ENCODE measurements at regions not wholly inside any gene's neighbourhood (a gene's known extent, or its start where the extent isn't known, plus 50 kb on each side); places are given as distances from the start of the nearest gene placed in this dataset.

DNA sequence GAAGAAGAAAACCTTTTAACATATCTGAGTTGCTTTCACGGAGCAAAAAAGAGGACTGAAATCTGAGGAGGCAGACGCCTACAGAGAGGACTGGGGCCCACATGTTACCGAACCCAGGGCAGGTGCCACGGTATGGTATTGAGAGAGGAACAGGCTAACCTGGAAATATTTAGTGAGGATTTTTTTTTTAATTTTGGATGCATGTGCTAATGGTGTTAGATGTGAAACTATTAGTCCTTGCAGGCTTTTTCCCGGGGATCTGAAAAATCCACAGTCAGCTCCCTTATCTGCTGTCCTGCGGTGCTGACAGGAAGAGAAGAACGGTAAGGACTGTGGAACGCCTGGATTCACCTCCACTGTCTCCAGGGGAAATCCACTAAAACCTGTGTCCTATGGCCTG, 819.7 kb downstream of the TMEM121 start:
- Histone ChIP-seq H3K27me3 (ENCODE audit: insufficient read depth, poor library complexity, severe bottlenecking) (peaks cover 6% of the 10 kb centered on the region), H3K27ac (replicated peaks) (no peak overlapping the region), H3K4me3 (replicated peaks; ENCODE audit: insufficient read depth, low read length) (no peak overlapping the region)
- no peak for DNase-seq (ENCODE audit: low read depth in 1 of 2, low spot score in 1 of 2)
- TF ChIP-seq, protein P1, sequence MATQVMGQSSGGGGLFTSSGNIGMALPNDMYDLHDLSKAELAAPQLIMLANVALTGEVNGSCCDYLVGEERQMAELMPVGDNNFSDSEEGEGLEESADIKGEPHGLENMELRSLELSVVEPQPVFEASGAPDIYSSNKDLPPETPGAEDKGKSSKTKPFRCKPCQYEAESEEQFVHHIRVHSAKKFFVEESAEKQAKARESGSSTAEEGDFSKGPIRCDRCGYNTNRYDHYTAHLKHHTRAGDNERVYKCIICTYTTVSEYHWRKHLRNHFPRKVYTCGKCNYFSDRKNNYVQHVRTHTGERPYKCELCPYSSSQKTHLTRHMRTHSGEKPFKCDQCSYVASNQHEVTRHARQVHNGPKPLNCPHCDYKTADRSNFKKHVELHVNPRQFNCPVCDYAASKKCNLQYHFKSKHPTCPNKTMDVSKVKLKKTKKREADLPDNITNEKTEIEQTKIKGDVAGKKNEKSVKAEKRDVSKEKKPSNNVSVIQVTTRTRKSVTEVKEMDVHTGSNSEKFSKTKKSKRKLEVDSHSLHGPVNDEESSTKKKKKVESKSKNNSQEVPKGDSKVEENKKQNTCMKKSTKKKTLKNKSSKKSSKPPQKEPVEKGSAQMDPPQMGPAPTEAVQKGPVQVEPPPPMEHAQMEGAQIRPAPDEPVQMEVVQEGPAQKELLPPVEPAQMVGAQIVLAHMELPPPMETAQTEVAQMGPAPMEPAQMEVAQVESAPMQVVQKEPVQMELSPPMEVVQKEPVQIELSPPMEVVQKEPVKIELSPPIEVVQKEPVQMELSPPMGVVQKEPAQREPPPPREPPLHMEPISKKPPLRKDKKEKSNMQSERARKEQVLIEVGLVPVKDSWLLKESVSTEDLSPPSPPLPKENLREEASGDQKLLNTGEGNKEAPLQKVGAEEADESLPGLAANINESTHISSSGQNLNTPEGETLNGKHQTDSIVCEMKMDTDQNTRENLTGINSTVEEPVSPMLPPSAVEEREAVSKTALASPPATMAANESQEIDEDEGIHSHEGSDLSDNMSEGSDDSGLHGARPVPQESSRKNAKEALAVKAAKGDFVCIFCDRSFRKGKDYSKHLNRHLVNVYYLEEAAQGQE (IDR thresholded peaks at IDR 0.05; ENCODE audit: insufficient replicate concordance, low read depth) = no peak
- TF ChIP-seq POLR2AphosphoS5 (IDR thresholded peaks at IDR 0.05; ENCODE audit: low read depth) (no peak), SPI1 (IDR thresholded peaks at IDR 0.05; ENCODE audit: borderline replicate concordance, low read depth) (no peak; the same call in 1 of the 2 replicates), GABPA (IDR thresholded peaks at IDR 0.05; ENCODE audit: low read depth) (no peak)
- TF ChIP-seq, protein P2, sequence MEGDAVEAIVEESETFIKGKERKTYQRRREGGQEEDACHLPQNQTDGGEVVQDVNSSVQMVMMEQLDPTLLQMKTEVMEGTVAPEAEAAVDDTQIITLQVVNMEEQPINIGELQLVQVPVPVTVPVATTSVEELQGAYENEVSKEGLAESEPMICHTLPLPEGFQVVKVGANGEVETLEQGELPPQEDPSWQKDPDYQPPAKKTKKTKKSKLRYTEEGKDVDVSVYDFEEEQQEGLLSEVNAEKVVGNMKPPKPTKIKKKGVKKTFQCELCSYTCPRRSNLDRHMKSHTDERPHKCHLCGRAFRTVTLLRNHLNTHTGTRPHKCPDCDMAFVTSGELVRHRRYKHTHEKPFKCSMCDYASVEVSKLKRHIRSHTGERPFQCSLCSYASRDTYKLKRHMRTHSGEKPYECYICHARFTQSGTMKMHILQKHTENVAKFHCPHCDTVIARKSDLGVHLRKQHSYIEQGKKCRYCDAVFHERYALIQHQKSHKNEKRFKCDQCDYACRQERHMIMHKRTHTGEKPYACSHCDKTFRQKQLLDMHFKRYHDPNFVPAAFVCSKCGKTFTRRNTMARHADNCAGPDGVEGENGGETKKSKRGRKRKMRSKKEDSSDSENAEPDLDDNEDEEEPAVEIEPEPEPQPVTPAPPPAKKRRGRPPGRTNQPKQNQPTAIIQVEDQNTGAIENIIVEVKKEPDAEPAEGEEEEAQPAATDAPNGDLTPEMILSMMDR (IDR thresholded peaks at IDR 0.05; ENCODE audit: insufficient read depth, low read length) = no peak

DNA sequence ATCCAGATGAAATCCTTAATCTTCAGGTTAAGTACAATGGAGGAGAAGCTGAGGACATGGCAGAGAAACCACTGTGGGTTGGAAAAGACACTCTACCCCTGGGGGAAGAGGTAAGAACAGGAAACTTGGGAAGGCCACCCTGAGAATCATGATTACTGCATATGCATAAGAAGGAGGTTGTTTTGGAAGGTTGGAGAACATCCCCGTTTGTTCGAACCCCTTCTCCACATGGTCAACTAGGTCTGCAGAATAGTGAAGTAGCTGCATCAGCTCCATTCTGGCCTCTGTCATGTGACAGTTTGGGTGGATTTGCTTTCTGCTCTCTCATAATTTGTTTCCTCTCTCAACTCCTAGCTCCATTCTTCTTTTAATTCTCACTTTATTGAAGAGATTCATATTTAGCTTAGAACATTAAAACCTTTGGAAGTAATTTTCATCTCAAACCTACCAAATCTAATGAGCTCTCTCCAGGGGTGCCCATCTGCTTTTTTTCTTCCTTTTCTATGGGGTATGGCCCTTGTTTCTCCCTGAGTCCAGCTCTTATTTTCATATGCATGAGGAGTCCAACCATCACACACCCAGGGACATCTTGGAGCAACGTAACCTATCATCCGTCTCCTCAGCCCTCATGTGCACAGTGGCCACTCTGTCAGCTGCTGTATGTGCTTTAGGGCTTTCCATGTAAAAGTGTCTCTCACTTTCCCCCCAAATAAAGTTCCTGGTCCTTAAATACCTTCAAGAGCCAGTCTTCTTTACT, 820.3 kb downstream of the TMEM121 start:
- DNase-seq (ENCODE audit: low read depth in 1 of 2, low spot score in 1 of 2) = no peak
- TF ChIP-seq, protein P1 (IDR thresholded peaks at IDR 0.05; ENCODE audit: insufficient replicate concordance, low read depth) = no peak
- TF ChIP-seq SPI1 (IDR thresholded peaks at IDR 0.05; ENCODE audit: borderline replicate concordance, low read depth) = no peak
- TF ChIP-seq POLR2AphosphoS5 (IDR thresholded peaks at IDR 0.05; ENCODE audit: low read depth) = no peak
- TF ChIP-seq, protein P2 (IDR thresholded peaks at IDR 0.05; ENCODE audit: insufficient read depth, low read length) = no peak
- no peak for TF ChIP-seq GABPA (IDR thresholded peaks at IDR 0.05; ENCODE audit: low read depth)
- Histone ChIP-seq H3K27ac (replicated peaks) (no peak overlapping the region), H3K27me3 (ENCODE audit: insufficient read depth, poor library complexity, severe bottlenecking) (peaks cover 6% of the 10 kb centered on the region), H3K4me3 (replicated peaks; ENCODE audit: insufficient read depth, low read length) (no peak overlapping the region)

DNA sequence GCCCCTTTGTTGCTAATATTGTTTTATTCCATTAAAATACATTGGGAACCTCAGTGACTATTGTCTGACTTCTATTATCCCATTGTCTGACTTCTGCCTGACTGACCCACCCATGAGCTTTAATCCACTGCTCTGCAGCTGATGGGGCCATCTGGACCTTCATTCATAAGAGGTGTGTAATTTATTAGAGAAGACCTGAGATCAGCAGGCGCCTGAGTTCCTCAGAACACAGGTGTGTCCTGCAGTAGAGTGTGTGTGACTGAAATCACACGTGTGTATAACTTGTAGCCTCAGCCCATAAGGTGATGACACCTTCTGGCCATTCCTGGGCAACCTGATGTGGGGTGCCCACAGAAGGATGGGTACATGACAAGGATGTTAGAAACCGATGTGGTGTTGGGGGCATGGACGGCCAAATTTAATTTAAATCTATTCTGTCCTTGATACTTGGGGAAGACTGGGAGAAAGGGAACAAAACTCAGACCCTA, 821.0 kb downstream of the TMEM121 start:
- Histone ChIP-seq H3K4me3 (replicated peaks; ENCODE audit: insufficient read depth, low read length) (no peak overlapping the region), H3K27me3 (ENCODE audit: insufficient read depth, poor library complexity, severe bottlenecking) (peaks cover 6% of the 10 kb centered on the region), H3K27ac (replicated peaks) (no peak overlapping the region)
- TF ChIP-seq, protein P2 (IDR thresholded peaks at IDR 0.05; ENCODE audit: insufficient read depth, low read length) = no peak
- TF ChIP-seq SPI1 (IDR thresholded peaks at IDR 0.05; ENCODE audit: borderline replicate concordance, low read depth) (no peak), GABPA (IDR thresholded peaks at IDR 0.05; ENCODE audit: low read depth) (no peak), POLR2AphosphoS5 (IDR thresholded peaks at IDR 0.05; ENCODE audit: low read depth) (no peak)
- TF ChIP-seq, protein P1 (IDR thresholded peaks at IDR 0.05; ENCODE audit: insufficient replicate concordance, low read depth) = no peak
- DNase-seq (ENCODE audit: low read depth in 1 of 2, low spot score in 1 of 2) = no peak
